ENCODE measurements at regions not wholly inside any gene's neighbourhood (a gene's known extent, or its start where the extent isn't known, plus 50 kb on each side); places are given as distances from the start of the nearest gene placed in this dataset.

GRCh38 chr4:117941611-117942010 lies 92.7 kb upstream of the NDST3 start:
- Histone ChIP-seq H3K36me3 (no peaks in the 10 kb centered on the region), H3K9me3 (replicated peaks) (peaks cover 36% of the 10 kb centered on the region), H3K27ac (replicated peaks) (no peak overlapping the region), H3K4me1 (no peaks in the 10 kb centered on the region), H3K4me3 (no peak overlapping the region), H3K27me3 (ENCODE audit: low read depth) (no peaks in the 10 kb centered on the region)
- DNase-seq = no peak
- no peak for TF ChIP-seq CTCF (IDR thresholded peaks at IDR 0.05; ENCODE audit: borderline replicate concordance)
- intact Hi-C loops (cut with micrococcal nuclease) = no loop called here

- H3K4me1 ChIP-seq = no peaks in the 10 kb centered on the region
- intact Hi-C loops (cut with micrococcal nuclease) = no loop called here
- H3K27me3 ChIP-seq (ENCODE audit: low read depth) = no peaks in the 10 kb centered on the region
- no peak for TF ChIP-seq CTCF (IDR thresholded peaks at IDR 0.05; ENCODE audit: borderline replicate concordance)
- no peak overlapping the region for H3K27ac ChIP-seq (replicated peaks)
- no peak for DNase-seq
- H3K36me3 ChIP-seq = no peaks in the 10 kb centered on the region
- peaks cover 27% of the 10 kb centered on the region for H3K9me3 ChIP-seq (replicated peaks)
- no peak overlapping the region for H3K4me3 ChIP-seq
Measured at GRCh38 chr4:117949621-117950020, 84.7 kb upstream of the NDST3 start.

- no peaks in the 10 kb centered on the region for H3K4me1 ChIP-seq
- DNase-seq = no peak
- intact Hi-C loops (cut with micrococcal nuclease) = no loop called here
- H3K27me3 ChIP-seq (ENCODE audit: low read depth) = no peaks in the 10 kb centered on the region
- H3K9me3 ChIP-seq (replicated peaks) = peaks cover 21% of the 10 kb centered on the region
- TF ChIP-seq CTCF (IDR thresholded peaks at IDR 0.05; ENCODE audit: borderline replicate concordance) = no peak
- no peak overlapping the region for H3K4me3 ChIP-seq
- no peak overlapping the region for H3K27ac ChIP-seq (replicated peaks)
- H3K36me3 ChIP-seq = no peaks in the 10 kb centered on the region
Measured at GRCh38 chr4:117957571-117957970, 76.7 kb upstream of the NDST3 start.

GRCh38 chr4:117965622-117966021 lies 68.7 kb upstream of the NDST3 start:
- DNase-seq = no peak
- Histone ChIP-seq H3K27ac (replicated peaks) (no peak overlapping the region), H3K4me1 (no peaks in the 10 kb centered on the region), H3K36me3 (no peaks in the 10 kb centered on the region), H3K9me3 (replicated peaks) (peaks cover 20% of the 10 kb centered on the region), H3K4me3 (no peak overlapping the region), H3K27me3 (ENCODE audit: low read depth) (no peaks in the 10 kb centered on the region)
- TF ChIP-seq CTCF (IDR thresholded peaks at IDR 0.05; ENCODE audit: borderline replicate concordance) = no peak
- intact Hi-C loops (cut with micrococcal nuclease) = no loop called here

- DNase-seq = no peak
- H3K27me3 ChIP-seq (ENCODE audit: low read depth) = no peaks in the 10 kb centered on the region
- intact Hi-C loops (cut with micrococcal nuclease) = no loop called here
- H3K4me3 ChIP-seq = no peak overlapping the region
- no peaks in the 10 kb centered on the region for H3K4me1 ChIP-seq
- no peak for TF ChIP-seq CTCF (IDR thresholded peaks at IDR 0.05; ENCODE audit: borderline replicate concordance)
- H3K9me3 ChIP-seq (replicated peaks) = peaks cover 20% of the 10 kb centered on the region
- no peaks in the 10 kb centered on the region for H3K36me3 ChIP-seq
- H3K27ac ChIP-seq (replicated peaks) = no peak overlapping the region
Measured at GRCh38 chr4:117968606-117969005, 65.7 kb upstream of the NDST3 start.

- Histone ChIP-seq H3K27ac (replicated peaks) (no peak overlapping the region), H3K36me3 (no peaks in the 10 kb centered on the region), H3K4me1 (no peaks in the 10 kb centered on the region), H3K27me3 (ENCODE audit: low read depth) (no peaks in the 10 kb centered on the region), H3K9me3 (replicated peaks) (peaks cover 7% of the 10 kb centered on the region), H3K4me3 (no peak overlapping the region)
- intact Hi-C loops (cut with micrococcal nuclease) = no loop called here
- DNase-seq = no peak
- no peak for TF ChIP-seq CTCF (IDR thresholded peaks at IDR 0.05; ENCODE audit: borderline replicate concordance)
Measured at GRCh38 chr4:117971403-117971802, 62.9 kb upstream of the NDST3 start.
